ENCODE measurements at regions not wholly inside any gene's neighbourhood (a gene's known extent, or its start where the extent isn't known, plus 50 kb on each side); places are given as distances from the start of the nearest gene placed in this dataset.

- no peaks in the 10 kb centered on the region for H3K36me3 ChIP-seq
- H3K9me3 ChIP-seq, result no peaks in the 10 kb centered on the region
- no peak overlapping the region for H3K27ac ChIP-seq
- H3K4me1 ChIP-seq, result peaks cover 0 to 5% (median 0%) of the 10 kb centered on the region in 9 donors
- 56% methylated on average over 20 of the region's 20 CpGs for WGBS, 2 donors
- H3K4me3 ChIP-seq, result no peak overlapping the region
- intact Hi-C loops (cut with DNase I), result no loop called here
- H3K27me3 ChIP-seq, result peaks cover 0 to 32% (median 17%) of the 10 kb centered on the region in 7 donors
- TF ChIP-seq CTCF (IDR thresholded peaks at IDR 0.05), result no peak
- ATAC-seq, result peak in 4 of 8 donors; percentile 64 to 78 (median 73)
- DNase-seq, result no peak
Measured at GRCh38 chr10:130740915-130741750, 570.4 kb downstream of the TCERG1L start.

- H3K27me3 ChIP-seq, result peaks cover 0 to 32% (median 17%) of the 10 kb centered on the region in 7 donors
- no peak overlapping the region for H3K4me3 ChIP-seq
- H3K9me3 ChIP-seq, result no peaks in the 10 kb centered on the region
- no peaks in the 10 kb centered on the region for H3K36me3 ChIP-seq
- no peak for DNase-seq
- TF ChIP-seq CTCF (IDR thresholded peaks at IDR 0.05), result no peak
- WGBS, 2 donors, result 80 to 81% methylated on average over 23 of the region's 23 CpGs
- no peak overlapping the region for H3K27ac ChIP-seq
- ATAC-seq, result peak in 1 of 8 donors; percentile 32
- peaks cover 0 to 5% (median 0%) of the 10 kb centered on the region in 9 donors for H3K4me1 ChIP-seq
- intact Hi-C loops (cut with DNase I), result no loop called here
Measured at GRCh38 chr10:130741901-130742855, 569.3 kb downstream of the TCERG1L start.

- DNase-seq (no peak), ATAC-seq (no peak)
- H3K4me1 ChIP-seq, result peaks cover 0 to 5% (median 0%) of the 10 kb centered on the region in 9 donors
- H3K27ac ChIP-seq, result no peak overlapping the region
- no peaks in the 10 kb centered on the region for H3K36me3 ChIP-seq
- H3K27me3 ChIP-seq, result peaks cover 0 to 32% (median 17%) of the 10 kb centered on the region in 7 donors
- no peak overlapping the region for H3K4me3 ChIP-seq
- WGBS, 2 donors, result 70 to 82% methylated on average over 15 to 16 of the region's 16 CpGs
- TF ChIP-seq CTCF (IDR thresholded peaks at IDR 0.05), result no peak
- no peaks in the 10 kb centered on the region for H3K9me3 ChIP-seq
- intact Hi-C loops (cut with DNase I), result no loop called here
Measured at GRCh38 chr10:130742941-130743675, 568.4 kb downstream of the TCERG1L start.
